GM19324 (cell line): ENCODE measurements at regions not wholly inside any gene's neighbourhood (a gene's known extent, or its start where the extent isn't known, plus 50 kb on each side); places are given as distances from the start of the nearest gene placed in this dataset.
"Not testable (repeated sequence)": the region's sequence is repeated elsewhere in the genome, so short reads cannot be mapped to it uniquely, and the experiment has no call there.

Experiments used
- ATAC-seq: cut with Tn5 transposase; IDR thresholded peaks from one replicate; pipeline ENCODE4 v1.9.1; 2021; ENCODE audit warnings: mild to moderate bottlenecking, moderate library complexity; ENCODE audit not compliant: unreplicated experiment, low FRiP score

- no peak for ATAC-seq
These were observed 752.5 kb downstream of the CCSER2 start for GRCh38 chr10:85080934-85081333.

- ATAC-seq = no peak
These were observed 770.6 kb downstream of the CCSER2 start for GRCh38 chr10:85098835-85099521.

GRCh38 chr10:85100495-85100894 lies 772.1 kb downstream of the CCSER2 start:
- ATAC-seq = no peak

GRCh38 chr10:85105614-85106255 lies 777.3 kb downstream of the CCSER2 start:
- ATAC-seq = no peak

- ATAC-seq = no peak
These were observed 782.9 kb downstream of the CCSER2 start for GRCh38 chr10:85111271-85111670.

- no peak for ATAC-seq
These were observed 796.2 kb downstream of the CCSER2 start for GRCh38 chr10:85124603-85125051.

GRCh38 chr10:85137253-85137652 lies 808.9 kb downstream of the CCSER2 start:
- no peak for ATAC-seq

GRCh38 chr10:85138046-85138445 lies 809.7 kb downstream of the CCSER2 start:
- ATAC-seq = no peak

- ATAC-seq = no peak
These were observed 810.7 kb downstream of the CCSER2 start for GRCh38 chr10:85139124-85139523.

- ATAC-seq = not testable (repeated sequence)
These were observed 813.1 kb downstream of the CCSER2 start for GRCh38 chr10:85141520-85141919.

- no peak for ATAC-seq
These were observed 817.6 kb downstream of the CCSER2 start for GRCh38 chr10:85145966-85146365.

- no peak for ATAC-seq
These were observed 819.2 kb downstream of the CCSER2 start for GRCh38 chr10:85147346-85148250.

- ATAC-seq = no peak
These were observed 820.6 kb downstream of the CCSER2 start for GRCh38 chr10:85148693-85149640.

GRCh38 chr10:85149766-85150165 lies 821.4 kb downstream of the CCSER2 start:
- no peak for ATAC-seq

- no peak for ATAC-seq
These were observed 823.1 kb downstream of the CCSER2 start for GRCh38 chr10:85151506-85151905.

- no peak for ATAC-seq
These were observed 824.1 kb downstream of the CCSER2 start for GRCh38 chr10:85152496-85152895.

GRCh38 chr10:85152911-85153310 lies 824.5 kb downstream of the CCSER2 start:
- ATAC-seq = no peak

- ATAC-seq = no peak
These were observed 828.8 kb downstream of the CCSER2 start for GRCh38 chr10:85157206-85157605.

- ATAC-seq = no peak
These were observed 839.9 kb downstream of the CCSER2 start for GRCh38 chr10:85168243-85168642.

GRCh38 chr10:85170026-85170425 lies 841.6 kb downstream of the CCSER2 start:
- no peak for ATAC-seq
